ENCODE measurements at regions not wholly inside any gene's neighbourhood (a gene's known extent, or its start where the extent isn't known, plus 50 kb on each side); places are given as distances from the start of the nearest gene placed in this dataset.
"Not testable (repeated sequence)": the region's sequence is repeated elsewhere in the genome, so short reads cannot be mapped to it uniquely, and the experiment has no call there.

DNA sequence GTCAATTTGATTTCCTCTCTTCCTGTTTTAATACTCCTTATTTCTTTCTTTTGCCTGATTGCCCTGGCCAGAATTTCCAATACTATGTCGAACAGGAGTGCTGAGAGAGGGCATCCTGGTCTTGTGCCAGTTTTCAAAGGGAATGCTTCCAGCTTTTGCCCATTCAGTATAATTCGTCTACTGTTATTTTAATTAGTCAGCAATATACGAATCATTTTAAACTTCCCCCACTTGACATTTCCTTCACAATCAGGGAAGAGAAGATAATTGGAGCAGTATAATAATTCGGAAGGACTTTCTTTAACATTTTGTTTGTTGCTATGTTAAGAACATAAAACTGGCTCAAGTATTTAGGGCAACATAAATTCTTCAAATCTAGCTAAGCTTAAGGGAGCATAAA, 860.3 kb upstream of the SLC35B3 start:
- intact Hi-C loops (cut with DNase I) = no loop called here
- Histone ChIP-seq H3K9me3 (peaks cover 0 to 13% (median 0%) of the 10 kb centered on the region in 11 donors), H3K4me3 (no peak overlapping the region), H3K4me1 (no peaks in the 10 kb centered on the region), H3K36me3 (no peaks in the 10 kb centered on the region), H3K27me3 (no peaks in the 10 kb centered on the region), H3K27ac (no peak overlapping the region)
- DNase-seq (no peak), ATAC-seq (no peak)
- 54 to 70% methylated on average over 4 of the region's 4 CpGs for WGBS, 2 donors
- no peak for TF ChIP-seq CTCF (IDR thresholded peaks at IDR 0.05)

DNA sequence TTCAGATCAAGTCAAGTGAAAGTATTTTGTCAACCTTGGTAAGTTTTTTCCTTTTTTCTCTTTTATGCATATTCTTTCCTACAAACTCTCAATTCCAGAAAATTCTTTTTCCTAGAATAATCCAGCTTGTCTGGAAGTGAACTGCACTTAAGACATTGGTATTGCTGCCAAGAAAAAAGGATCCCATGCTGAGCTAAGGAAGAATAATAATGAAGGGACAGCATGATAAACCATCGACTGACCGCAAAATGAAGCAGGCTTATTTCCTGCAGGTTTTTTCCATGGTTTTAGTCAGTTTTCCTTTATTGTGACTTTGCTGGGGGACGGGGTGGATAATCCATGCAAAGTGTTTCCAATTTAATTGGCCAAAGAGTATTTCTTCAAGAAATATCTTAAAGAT, 857.6 kb upstream of the SLC35B3 start:
- H3K27ac ChIP-seq = no peak overlapping the region
- no peak overlapping the region for H3K4me3 ChIP-seq
- no peaks in the 10 kb centered on the region for H3K27me3 ChIP-seq
- H3K4me1 ChIP-seq = no peaks in the 10 kb centered on the region
- 52 to 59% methylated on average over 3 of the region's 3 CpGs for WGBS, 2 donors
- no peaks in the 10 kb centered on the region for H3K36me3 ChIP-seq
- ATAC-seq = no peak
- TF ChIP-seq CTCF (IDR thresholded peaks at IDR 0.05) = no peak
- no peak for DNase-seq
- H3K9me3 ChIP-seq = peaks cover 0 to 13% (median 0%) of the 10 kb centered on the region in 11 donors
- intact Hi-C loops (cut with DNase I) = no loop called here

- H3K9me3 ChIP-seq = peaks cover 0 to 13% (median 0%) of the 10 kb centered on the region in 11 donors
- ATAC-seq; H3K27me3 ChIP-seq; H3K27ac ChIP-seq; intact Hi-C loops (cut with DNase I); H3K4me3 ChIP-seq; H3K4me1 ChIP-seq; H3K36me3 ChIP-seq: not testable (repeated sequence)
- 95% methylated on average over 32 of the region's 32 CpGs for WGBS, 2 donors
- peak in 1 of 2 donors; percentile 6 for DNase-seq
Measured at GRCh38 chr6:9290342-9290741, 855.0 kb upstream of the SLC35B3 start.

DNA sequence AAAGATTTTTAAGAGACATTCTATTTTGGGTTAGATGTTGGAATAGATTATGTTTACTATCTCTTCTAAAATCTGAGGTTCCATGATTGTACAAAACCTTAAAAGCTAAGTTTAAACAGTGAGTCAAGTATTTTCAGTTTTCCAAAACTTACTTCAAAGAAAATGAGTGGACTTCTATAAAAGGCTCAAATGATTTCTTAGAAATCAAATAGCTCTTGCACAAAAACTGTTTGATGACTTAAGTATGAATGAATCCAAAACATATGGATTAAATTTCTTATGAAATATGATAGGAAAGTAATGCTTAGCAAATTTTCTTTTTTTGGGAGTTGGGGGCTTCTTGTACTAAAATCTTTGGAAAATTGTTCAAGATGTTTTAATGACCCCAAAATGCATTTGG, 837.3 kb upstream of the SLC35B3 start:
- Histone ChIP-seq H3K9me3 (peaks cover 0 to 4% (median 0%) of the 10 kb centered on the region in 11 donors), H3K4me3 (no peak overlapping the region), H3K36me3 (no peaks in the 10 kb centered on the region), H3K27ac (no peak overlapping the region), H3K27me3 (no peaks in the 10 kb centered on the region), H3K4me1 (no peaks in the 10 kb centered on the region)
- no peak for DNase-seq
- ATAC-seq = no peak
- intact Hi-C loops (cut with DNase I) = no loop called here
- no peak for TF ChIP-seq CTCF (IDR thresholded peaks at IDR 0.05)

DNA sequence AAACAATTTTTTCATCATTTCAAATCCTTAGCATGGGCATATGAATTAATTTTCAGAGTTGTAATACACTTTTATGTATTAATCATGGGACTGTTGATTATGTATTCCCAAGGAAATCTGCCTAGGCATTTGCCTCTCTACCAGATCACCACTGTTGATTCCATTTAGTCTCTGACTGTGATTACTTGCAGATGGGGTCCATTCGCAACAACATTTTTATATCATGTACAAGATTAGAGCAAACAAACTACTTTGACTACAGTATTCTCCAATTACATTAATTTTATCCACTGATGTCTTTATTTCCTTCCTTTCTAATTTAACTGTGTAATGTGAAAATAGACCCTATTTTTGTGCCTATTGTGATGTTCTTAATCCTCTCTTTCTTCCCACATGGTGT, 831.4 kb upstream of the SLC35B3 start:
- intact Hi-C loops (cut with DNase I) = no loop called here
- Histone ChIP-seq H3K27ac (no peak overlapping the region), H3K27me3 (no peaks in the 10 kb centered on the region), H3K9me3 (peaks cover 0 to 4% (median 0%) of the 10 kb centered on the region in 11 donors), H3K4me3 (no peak overlapping the region), H3K36me3 (no peaks in the 10 kb centered on the region), H3K4me1 (no peaks in the 10 kb centered on the region)
- TF ChIP-seq CTCF (IDR thresholded peaks at IDR 0.05) = no peak
- ATAC-seq (no peak), DNase-seq (no peak)
- 88 to 91% methylated on average over 1 of the region's 1 CpG for WGBS, 2 donors
